Activated naive CD4-positive, alpha-beta T cell treated with Interleukin-2 at 50 U/mL for 16 hours (primary cell): ENCODE measurements at regions not wholly inside any gene's neighbourhood (a gene's known extent, or its start where the extent isn't known, plus 50 kb on each side); places are given as distances from the start of the nearest gene placed in this dataset.
"Not testable (repeated sequence)": the region's sequence is repeated elsewhere in the genome, so short reads cannot be mapped to it uniquely, and the experiment has no call there.

ENCODE experiments used
- DNase-seq: peaks from one replicate; pipeline ENCODE4 v3.0.0-alpha.2; 2020

DNA sequence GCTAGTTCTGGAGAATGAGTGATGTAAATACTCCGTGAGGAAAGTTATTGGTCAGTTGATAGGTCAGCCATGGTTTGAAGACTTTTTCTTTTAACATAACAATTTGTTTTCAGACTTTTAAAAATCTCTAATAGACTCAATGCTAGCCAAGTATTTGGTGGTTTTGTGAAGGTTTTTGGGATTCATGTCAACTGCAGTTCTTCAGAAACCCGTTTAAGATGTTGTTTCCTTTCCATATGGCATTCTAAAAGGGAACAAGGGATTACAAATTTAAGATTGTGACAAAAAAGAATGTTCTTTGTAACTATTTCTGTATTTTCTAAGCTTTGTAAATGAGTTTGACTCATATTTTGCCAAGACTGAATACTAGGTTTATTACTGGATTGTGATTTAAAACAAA is 281.7 kb upstream of the COL8A1 start:
- DNase-seq = no peak

DNA sequence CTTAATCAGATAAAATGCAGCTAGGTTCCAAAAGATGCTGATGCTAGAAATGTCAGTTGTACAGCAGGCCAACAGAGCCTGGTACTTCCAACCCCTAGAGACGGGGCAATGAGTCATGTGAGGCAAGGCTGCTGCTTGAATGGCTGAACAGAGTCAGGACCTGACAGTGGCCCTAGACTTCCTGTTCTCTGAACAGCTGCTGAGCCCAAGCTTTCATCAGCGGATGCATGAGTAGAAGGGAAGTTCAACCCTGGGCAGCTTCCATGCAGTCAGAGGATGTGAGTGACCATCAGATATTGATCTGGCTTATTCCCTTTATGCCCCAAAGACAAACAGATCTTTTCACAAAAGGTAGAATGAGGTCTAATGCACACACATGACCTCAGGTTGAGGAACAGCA is 282.9 kb upstream of the COL8A1 start:
- no peak for DNase-seq

DNA sequence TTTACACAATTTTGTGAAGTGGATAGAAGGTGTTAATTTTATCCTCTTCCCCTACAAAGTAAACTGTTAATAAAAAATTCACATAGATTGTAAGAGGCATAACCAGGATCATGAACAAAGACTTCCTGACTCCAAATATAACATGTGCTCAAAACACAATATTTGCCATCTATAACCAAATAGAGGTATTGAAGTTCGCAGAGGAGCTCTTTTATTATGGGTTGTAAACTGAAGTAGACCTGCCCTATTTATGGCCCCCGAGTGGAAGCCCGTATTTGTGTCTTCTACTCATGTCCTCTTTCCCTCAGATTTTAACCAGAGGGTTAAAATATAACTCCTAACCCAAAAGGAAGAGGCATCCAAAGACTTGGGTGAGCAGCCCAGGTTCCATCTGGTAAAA is 285.6 kb upstream of the COL8A1 start:
- no peak for DNase-seq

DNA sequence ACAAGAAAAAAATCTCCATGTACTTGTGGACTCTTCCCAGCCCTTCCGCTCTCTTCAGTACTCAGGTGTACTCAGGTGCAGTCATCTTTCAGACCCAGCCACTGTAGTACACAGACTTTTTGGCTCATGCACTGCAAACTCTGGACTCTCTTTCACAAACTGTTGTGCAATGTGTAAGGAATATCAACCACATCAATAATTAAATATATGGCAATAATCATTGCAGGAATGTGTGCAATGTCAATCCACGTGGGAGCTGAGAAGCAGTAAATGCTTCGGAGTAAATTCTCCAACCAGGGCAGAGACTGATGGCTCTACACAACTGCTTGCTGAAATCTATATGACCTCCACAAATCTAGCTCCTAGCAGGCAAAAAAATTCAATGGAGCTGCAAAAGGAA is 287.3 kb upstream of the COL8A1 start:
- DNase-seq = no peak

DNA sequence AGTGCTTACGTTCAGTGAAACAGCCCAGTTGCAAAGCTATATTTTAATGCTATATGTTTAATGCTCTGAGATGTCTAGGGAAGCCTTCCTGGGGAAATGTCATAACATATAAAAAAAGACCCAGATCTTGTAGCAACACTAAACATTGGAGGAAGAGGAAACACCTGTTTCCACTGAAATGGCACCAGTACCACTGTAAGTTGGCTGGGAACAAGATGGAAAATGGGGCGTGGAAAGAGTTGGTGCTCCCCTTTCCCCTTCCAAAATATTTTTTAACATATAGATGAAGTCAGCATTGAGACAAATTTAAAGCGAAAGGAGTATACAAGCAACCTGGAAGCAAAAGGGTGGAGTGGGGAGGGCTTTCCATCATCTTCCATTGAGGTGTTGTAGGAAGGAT is 289.9 kb upstream of the COL8A1 start:
- DNase-seq = no peak

DNA sequence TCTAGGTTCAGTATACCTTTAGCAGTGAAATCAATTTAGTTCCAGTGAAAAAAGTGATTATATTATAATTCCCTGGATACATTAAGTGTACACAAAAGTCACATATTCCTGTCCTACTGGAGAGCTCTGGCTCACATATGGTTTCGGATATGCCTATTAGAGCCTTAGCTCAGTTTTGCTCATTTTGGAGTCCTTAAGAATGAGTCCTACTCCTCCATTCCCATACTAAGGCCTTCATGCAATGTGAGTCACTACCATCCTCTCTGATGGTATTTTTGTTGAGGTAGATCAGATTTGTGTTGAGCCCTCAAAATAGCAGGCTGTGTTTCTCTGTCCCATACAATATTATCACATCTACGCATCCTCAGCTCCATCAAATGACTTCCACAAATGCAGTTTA is 294.2 kb upstream of the COL8A1 start:
- DNase-seq = no peak

DNA sequence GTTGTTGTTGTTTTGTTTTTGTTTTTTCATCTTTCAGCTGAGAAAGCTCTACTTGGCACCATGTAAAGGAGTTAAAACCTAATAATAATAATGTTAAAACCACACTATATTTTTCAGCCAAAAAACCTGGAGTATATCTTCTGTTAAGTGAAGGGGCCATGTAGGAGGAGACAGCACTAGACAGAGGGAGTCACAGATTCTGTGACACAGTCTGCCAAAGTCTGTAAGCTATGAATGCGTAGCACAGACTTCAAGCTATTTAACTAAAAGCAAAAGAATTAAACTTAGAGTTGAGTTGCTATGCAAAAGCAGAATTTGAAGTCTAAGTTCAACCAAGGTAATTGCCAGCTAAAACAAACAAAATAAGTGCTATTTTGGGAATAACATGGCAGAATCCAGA is 296.0 kb upstream of the COL8A1 start:
- DNase-seq = no peak

DNA sequence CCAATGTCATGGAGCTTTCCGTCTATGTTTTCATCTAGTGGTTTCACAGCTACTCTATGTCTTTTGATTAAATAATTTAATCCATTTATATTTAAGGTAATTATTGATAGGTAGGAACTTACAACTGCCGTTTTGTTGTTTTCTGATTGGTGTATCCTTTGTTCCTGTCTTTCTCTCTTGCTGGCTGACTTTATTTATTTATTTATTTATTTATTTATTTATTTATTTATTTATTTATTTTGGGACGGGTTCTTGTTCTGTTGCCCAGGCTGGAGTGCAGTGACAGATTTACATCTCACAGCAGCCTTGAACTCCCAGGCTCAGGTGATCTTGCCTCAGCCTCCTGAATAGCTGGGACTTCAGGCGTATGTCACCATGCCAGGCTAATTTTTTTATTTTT is 299.2 kb upstream of the COL8A1 start:
- no peak for DNase-seq

DNA sequence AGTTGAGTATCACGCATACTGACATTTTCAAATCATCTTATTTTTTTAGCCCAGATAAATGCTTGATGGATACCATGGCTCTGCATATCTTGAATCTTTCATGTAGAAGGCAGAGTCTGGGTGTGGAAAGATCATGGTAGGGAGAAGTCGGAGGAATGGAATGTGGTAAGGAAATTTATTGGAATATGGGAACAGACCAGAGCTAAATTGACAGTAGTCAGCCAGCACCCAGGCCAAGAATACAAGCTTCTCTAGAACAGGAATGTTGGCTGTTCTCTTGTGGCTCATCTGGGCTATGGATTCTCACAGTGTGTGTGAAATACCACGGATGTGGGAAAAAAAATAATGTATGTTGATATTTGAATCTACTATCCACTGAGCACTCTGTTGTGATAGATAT is 305.7 kb upstream of the COL8A1 start:
- no peak for DNase-seq

DNA sequence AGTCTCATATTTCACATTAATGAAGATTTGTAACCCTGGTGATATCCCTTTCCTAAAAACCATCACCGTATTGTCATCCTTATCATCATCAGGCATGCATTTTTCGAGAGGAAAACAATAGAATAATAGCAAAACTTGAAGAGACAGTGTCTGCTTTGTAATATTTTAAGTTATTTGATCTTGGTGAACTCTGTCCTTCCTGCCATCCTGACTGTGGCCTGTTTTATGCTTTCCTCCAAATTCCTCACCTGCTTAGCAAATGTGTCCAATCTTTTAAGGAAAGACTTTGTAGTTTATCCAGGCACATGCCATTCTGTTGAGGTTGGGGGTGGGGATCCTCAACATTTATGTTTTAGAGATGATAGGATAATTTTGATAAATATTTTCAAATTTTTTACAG is 306.1 kb upstream of the COL8A1 start:
- no peak for DNase-seq

DNA sequence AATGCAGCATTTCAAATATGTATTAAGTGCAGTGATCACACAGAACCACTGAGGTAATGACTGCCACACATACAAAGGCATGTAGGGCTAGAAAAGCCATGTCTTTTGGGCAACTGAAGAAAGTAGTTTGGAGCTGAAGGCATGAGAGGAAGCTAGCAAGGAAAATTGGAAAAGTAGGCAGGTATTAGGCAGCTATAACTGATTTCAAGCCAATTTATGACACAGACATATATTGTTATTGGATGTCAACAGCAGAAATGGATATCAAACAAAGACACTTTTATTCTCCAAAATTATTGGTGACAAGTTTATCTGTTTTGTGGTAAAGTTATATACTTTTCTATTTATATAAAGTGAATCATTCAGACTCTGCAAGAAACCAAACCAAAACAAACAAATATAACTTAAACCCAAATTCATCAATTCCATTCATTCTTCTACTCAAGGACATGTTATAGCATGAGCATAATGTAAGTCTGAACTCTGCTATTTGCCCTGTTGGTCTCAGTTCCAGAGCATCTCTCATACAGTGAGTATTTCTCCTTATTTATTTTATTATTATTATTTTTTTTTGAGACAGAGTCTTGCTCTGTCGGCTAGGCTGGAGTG is 307.4 kb upstream of the COL8A1 start:
- DNase-seq = no peak

DNA sequence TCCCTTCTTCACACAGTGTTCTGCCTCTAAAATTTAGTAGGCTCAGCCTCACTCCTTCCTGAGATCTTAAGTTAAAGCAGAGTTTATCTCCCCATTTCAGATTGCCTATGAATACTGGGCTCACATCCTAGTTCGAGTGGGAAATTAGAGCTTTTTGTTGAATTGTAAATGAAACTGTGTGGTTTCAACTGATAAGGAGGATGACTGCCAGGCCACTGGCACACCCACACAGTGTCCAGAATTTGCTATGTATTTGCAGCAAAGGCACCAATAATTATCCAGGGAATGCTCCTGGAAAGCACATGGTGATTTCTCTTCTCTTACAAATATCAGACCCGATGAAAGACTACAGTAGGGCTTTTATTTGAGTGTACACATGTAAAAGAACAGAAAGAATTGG is 308.1 kb upstream of the COL8A1 start:
- DNase-seq = no peak

DNA sequence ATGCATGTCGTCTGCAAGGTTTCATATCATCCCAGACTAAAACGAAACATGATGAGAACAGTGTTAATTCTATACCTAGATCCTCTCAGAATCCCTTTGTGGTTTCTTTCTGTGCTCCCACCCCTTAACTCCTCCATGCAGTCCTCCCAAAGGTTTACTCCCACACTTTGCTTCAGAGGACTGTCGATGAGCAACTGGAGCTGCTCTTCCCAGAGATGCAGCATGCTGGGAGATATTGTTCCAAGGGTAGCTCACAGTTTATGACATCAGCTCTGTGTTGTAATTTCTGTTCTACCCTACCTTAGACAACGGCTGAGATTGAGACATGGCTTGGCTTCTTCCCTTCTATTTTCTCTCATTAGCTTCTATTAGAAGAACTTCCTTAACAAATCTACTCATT is 313.0 kb upstream of the COL8A1 start:
- DNase-seq = no peak

DNA sequence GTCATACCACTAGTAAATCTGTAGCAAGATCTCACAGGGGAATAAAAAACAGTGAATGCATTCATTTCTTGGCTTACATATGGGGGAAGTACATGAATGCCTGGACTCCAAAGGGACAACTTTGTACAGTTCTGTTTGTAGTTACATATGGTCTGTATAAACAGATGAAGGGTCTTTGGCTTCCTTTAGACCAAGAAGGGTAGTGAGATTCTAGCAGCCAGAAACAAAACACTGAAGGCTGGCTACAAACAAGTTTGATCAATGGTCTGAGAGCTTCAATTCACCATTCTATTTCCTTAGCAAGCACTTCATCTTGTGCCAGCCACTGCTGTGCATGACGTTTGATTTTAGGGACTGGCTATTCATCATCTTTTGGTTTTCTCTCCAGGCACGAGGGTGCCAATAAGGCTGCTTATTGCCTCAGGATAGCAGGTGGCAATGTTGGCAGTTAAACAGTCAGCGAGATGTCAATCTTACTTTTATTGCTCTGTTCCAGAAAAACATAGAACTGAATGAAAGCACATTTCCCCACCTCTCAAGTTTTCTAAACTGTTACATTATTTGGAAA is 313.7 kb upstream of the COL8A1 start:
- no peak for DNase-seq

DNA sequence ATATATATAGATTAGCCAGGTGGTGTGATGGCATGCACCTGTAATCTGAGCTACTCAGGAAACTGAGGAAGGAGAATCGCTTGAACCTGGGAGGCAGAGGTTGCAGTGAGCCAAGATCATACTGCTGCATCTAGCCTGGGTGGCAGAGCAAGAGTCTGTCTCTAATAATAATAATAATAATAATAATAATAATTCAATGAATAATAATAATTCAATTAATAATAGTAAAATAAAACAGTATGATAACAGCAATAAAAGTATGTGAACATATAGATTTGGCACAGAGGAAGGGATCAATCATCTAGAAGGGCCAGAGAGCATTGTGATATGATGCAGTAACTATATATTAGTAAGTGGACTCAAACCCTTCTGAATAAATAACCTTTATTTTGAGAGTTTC is 314.5 kb upstream of the COL8A1 start:
- no peak for DNase-seq

DNA sequence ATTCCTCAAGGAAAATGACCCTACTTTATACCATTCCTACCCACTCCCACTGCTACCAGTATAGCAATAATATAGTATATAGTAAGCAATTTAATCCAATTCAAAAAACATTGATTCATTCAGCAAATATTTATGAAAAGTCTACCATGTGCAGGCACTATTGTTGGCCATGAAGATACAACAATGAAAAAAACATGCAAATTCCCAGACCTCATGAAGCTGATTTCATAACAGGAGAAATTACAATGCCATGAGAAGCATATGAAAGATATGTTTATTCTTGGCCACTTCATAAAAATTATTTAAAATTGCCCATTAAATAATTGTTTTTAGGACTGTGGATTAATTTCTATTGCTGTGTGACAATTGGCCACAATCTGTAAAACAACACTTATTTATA is 315.8 kb upstream of the COL8A1 start:
- no peak for DNase-seq

DNA sequence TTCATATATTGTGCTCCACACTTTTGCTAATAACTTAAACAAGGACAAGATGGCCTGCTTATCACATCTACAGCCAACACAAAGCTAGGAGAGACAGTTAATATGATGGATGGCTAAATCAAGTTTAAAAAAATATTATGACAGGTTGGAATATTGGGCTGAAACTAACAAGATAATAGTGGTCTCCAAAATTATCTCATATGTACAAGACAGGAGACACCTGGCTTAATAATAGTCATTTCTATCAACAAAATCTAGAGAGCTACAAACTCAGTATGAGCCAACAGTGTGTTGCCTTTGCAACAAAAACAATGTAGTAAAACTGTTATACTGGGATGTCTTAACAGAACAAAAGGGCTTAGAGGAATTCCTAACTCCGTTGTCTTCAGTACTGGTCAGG is 317.1 kb upstream of the COL8A1 start:
- no peak for DNase-seq

DNA sequence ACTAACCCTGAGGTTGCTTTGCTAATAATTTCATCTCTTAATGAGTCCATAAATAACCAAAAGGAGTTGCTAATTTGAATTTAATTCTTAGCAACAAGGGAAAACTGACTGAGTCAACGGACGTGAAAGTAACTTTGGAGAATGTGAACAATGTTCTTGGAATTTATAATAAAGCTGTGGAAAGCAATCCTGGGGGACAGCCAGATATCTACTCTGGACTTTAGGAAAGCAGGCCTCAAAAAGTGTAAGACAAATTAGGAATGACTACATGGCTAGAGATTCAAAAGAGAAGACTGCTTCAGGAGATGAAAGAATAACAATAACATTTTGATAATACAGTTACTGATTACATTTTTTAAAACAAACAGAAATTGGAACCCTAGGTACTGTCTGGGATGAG is 318.4 kb upstream of the COL8A1 start:
- no peak for DNase-seq

DNA sequence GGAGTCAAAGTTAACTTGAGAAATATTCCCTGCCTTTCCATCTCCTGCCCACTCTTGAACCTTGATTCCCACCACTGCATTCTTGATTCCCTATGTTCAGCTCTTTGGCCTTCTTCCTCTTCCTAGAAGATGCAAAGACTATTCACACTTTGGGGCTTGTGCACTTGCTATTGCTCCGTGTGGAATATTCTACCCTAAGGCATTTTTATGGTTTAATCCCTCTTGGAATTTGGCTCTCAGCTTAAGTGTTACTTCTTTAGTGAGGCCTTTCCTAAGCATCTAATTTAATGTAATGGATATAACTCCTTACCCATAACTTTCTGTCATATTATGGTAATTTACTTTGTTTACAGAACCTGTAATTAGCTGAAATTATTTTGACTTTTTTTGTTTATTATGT is 318.9 kb upstream of the COL8A1 start:
- no peak for DNase-seq

DNA sequence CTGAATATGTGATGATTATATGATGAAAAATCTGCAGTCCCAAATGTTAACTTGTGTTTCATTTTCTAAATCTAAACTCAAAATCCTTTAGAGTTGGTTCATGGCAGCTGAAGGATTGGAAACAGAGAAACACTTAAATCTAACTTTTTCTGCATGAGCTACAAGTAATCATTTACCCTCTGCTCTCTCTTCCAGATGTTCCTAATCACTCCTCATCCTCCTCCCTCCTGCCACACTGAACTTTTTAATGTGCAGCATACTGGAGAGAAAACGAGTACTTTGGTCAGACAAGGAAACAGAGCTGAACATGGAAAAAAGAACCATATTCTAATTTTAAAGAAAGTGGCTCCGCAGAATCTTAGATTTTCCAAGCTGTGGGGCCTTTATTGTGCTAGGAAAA is 321.2 kb upstream of the COL8A1 start:
- DNase-seq = no peak

DNA sequence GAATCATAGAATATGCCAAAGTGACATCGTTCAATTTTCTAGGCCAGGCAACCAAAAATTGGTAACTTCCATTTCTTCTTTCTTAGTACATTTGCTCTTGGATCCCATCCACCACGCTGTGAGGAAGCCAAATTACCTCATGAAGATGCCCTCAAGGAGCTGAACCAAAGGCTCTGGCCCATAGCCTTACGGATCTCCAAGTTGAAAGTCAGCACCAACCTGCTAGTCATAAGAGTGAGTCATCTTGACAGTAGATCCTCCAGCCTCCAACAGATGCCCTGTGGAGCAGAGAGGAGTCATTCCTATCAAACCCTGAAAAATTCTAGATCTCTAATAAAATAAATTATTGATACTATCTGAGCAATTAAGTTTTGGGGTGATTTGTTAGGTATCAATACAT is 322.5 kb upstream of the COL8A1 start:
- DNase-seq = no peak

DNA sequence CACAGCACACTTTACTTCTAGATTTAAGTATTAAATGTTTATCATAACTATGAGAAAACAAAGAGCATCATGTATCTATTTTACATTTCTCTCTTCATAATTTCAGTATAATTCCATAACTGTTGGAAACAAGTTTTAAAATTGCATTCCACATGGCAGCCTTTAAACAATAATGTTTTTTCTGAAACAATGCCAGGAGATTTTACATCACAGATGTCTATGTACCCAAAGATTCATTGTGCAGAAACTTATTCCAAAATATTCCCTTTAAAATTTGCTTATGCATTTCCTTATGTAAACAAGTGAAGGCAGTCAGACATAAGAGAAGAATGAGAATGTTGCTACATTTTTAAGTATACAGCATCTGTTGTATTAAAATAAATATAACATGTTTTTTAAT is 324.9 kb upstream of the COL8A1 start:
- DNase-seq = no peak

DNA sequence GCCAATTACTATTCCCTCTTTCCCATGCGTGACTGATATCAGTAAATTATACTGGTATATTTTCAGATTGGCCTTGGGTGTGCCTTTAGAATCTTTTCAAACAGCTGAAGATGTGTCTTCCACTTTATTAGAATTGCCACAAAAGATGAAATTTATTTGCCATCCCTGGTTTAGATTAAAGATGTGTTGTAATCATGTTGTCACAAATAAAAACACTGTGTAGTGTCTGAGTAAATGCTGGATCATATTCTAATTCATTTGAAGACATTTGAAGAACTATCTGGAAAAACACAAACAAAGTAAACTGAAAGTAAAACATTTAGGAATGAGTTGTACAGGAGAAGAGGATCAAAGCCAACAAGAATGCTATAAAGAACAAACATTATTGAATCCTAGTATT is 339.7 kb upstream of the COL8A1 start:
- DNase-seq = no peak

DNA sequence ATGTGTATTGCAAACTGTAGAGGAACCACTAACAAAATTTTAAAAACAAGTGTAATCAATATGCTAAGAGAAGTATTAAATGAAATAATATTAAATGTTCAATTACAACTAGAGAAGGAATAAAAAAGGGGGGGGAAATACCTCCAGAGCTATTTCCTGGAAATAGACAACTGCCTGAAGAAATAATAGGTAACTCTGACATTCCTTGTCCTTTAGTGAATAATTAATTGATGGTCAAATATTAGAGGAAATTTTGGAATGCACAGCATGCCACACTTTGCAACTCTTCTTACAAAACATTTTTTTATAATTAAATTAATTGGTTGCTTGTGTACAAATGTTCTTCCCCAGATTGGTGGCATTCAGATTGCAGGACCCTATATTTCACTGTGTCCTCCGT is 342.6 kb upstream of the COL8A1 start:
- no peak for DNase-seq

DNA sequence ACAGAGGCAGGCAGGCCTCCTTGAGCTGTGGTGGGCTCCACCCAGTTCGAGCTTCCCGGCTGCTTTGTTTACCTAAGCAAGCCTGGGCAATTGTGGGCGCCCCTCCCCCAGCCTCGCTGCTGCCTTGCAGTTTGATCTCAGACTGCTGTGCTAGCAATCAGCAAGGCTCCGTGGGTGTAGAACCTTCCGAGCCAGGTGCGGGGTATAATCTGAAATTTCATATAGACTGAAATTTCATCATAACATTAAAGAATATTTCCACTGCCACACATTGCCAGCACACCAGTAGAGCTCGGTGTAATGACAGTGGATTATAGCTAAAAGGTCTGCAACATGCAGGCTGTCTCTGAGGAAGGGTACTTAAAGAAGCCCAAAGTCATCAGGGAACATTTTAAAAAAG is 344.3 kb upstream of the COL8A1 start:
- not testable (repeated sequence) for DNase-seq

DNA sequence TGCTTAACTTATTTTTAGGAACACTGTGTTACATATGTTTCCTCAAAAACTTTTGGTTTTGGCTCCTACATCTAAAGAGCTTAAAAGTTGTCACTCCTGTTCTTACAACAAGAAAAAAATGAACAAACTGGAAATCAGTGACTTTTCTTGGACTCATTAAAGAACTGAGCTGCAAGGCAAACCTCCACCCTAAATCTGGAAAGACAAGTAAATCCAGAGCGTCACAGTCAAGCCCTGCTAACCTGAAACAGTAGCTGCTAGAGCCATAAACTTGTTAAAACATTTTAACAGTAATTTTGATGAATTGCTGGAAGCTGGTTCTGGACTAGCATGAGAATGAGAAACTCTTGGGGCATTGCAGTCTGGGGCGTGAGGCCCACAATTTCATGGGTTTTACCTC is 350.5 kb upstream of the COL8A1 start:
- DNase-seq = no peak
